ENCODE measurements at regions not wholly inside any gene's neighbourhood (a gene's known extent, or its start where the extent isn't known, plus 50 kb on each side); places are given as distances from the start of the nearest gene placed in this dataset.
"Not testable (repeated sequence)": the region's sequence is repeated elsewhere in the genome, so short reads cannot be mapped to it uniquely, and the experiment has no call there.

- in situ Hi-C loops (cut with HindIII; ENCODE audit: low sequenced_read_pairs) = no loop called here
These were observed 346.5 kb downstream of the BCL11B start for GRCh38 chr14:98925354-98926040.

DNA sequence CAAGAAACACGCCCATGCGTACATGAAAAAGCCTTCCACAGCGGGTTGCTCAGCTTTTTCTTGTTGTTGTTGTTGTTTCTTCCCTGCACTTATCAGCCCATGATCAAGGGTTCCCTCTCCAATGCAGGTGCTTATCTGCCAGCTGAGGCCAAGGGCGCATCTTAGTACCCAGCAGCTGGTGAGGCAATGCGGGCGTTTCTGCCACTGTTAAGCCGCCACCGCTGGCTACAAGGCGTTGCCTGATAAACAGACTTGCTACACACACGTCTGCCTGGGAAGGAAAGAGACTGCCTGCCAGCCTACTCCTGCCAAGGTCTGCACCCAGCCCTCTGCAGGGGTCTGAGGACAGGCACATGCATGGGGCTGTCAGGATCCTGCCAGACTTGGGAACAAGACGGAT lies 345.9 kb downstream of the BCL11B start:
- in situ Hi-C loops (cut with HindIII; ENCODE audit: low sequenced_read_pairs) = no loop called here

DNA sequence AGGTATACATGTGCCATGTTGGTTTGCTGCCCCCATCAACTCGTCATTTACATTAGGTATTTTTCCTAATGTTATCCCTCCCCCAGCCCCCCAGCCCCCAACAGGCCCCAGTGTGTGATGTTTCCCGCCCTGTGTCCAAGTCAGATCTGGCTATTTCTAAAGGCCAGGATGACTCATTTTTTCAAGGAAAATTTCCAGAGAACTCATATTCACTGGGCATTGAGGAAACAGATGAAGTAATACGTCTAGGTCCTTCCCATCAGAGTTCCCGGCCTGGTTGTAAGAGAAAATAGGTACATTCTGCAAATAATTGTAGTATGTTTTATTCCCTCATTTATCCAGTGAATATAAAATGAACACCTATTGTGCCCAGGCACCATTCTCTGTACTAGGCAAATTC lies 345.2 kb downstream of the BCL11B start:
- in situ Hi-C loops (cut with HindIII; ENCODE audit: low sequenced_read_pairs) = no loop called here

DNA sequence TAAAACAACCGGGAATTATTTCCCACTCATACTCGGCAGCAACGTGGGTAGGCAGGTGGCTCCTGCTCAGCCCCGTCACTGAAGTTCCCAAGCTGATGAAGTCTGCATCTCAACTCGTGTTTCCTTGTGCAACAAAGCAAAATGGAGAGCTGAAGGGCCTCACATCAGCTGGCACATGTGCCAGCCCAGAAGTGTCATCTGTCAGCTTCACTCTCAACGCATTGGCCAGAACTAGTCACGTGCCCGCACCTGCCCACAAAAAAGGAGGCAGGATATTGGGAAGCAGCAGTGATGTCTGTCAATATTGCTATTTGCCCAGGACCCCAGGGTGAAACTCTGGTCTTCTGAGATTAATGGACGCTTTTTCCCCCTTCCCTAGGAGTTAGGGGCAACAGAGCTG lies 344.0 kb downstream of the BCL11B start:
- in situ Hi-C loops (cut with HindIII; ENCODE audit: low sequenced_read_pairs) = no loop called here

DNA sequence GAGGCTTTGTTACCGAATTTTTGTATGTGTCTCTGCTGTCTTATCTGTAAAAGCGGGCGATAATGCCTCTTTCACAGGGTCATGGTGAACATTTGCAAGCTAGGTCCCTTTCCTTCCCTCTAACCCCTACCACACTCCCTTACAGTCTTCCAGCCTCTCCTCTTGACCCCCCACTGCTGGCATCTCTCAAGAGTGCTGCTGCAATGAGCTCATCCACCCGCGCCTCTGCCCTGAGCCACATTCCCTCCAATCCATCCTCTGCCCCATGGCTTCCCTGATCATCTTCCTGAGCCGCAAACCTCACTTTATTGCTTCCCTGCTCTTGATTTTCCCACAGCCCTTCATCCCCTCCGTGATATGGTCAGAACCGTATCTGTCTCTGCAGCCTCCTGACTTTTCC lies 343.6 kb downstream of the BCL11B start:
- in situ Hi-C loops (cut with HindIII; ENCODE audit: low sequenced_read_pairs) = no loop called here

GRCh38 chr14:98931126-98931525 lies 340.9 kb downstream of the BCL11B start:
- in situ Hi-C loops (cut with HindIII; ENCODE audit: low sequenced_read_pairs) = no loop called here

GRCh38 chr14:98931911-98932310 lies 340.1 kb downstream of the BCL11B start:
- in situ Hi-C loops (cut with HindIII; ENCODE audit: low sequenced_read_pairs) = no loop called here

- in situ Hi-C loops (cut with HindIII; ENCODE audit: low sequenced_read_pairs) = no loop called here
These were observed 339.3 kb downstream of the BCL11B start for GRCh38 chr14:98932431-98933325.

GRCh38 chr14:98934569-98934968 lies 337.4 kb downstream of the BCL11B start:
- in situ Hi-C loops (cut with HindIII; ENCODE audit: low sequenced_read_pairs) = not testable (repeated sequence)

- in situ Hi-C loops (cut with HindIII; ENCODE audit: low sequenced_read_pairs) = no loop called here
These were observed 336.1 kb downstream of the BCL11B start for GRCh38 chr14:98935921-98936320.

DNA sequence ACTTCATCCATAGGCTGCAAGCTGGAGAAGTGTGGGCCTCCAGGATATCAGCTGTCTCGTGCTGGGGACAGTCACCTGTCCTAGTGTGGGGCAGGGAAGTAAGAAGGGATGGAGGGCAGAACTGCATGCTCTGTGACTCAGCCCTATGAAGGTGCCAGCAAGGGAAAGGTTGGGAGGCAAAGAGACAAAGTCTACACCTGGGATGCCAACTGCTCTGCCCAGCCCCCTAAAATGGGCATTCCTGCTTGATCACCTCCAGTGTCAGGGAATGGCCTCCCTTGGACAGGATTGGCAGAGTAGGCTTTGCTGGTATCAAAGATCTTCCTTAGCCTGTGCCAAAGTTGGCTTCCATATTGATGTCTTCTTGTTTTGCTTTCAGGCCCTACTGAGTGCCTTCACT lies 335.0 kb downstream of the BCL11B start:
- in situ Hi-C loops (cut with HindIII; ENCODE audit: low sequenced_read_pairs) = no loop called here

- in situ Hi-C loops (cut with HindIII; ENCODE audit: low sequenced_read_pairs) = no loop called here
These were observed 334.1 kb downstream of the BCL11B start for GRCh38 chr14:98937712-98938505.

DNA sequence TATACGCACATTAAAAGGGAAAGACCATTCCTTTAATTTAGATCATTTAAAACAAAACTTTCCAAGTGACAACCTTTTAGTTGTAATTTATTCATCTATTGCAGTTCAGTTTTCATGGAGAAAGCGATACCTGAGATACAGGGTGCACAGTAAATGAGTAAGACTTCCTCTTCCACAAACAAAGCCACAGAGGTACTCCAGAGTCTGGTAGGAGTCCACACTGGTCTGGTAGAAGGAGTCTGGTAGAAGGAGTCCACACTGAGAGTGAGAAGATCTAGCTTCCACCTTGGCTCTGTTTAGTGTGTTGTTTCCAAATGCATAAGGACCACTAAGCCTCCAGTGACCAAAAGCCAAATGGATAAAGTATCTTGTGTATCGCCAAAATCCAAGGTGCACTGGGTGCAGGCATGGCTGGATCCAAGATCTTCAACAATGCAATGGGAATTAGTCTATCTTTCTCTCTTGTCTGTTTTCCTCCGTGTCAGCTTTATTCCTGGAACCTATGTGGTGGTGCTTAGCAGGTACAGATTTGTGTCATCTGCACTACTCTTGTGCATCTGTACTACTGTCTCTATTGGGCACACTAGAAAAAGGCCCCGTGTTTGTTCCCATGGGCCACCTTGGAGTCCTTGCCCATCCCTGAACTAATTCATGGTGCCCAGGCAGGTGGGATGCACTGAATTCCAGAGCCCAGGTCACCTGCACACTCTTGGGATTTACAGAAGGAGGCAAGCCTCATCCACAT lies 331.1 kb downstream of the BCL11B start:
- in situ Hi-C loops (cut with HindIII; ENCODE audit: low sequenced_read_pairs) = no loop called here

DNA sequence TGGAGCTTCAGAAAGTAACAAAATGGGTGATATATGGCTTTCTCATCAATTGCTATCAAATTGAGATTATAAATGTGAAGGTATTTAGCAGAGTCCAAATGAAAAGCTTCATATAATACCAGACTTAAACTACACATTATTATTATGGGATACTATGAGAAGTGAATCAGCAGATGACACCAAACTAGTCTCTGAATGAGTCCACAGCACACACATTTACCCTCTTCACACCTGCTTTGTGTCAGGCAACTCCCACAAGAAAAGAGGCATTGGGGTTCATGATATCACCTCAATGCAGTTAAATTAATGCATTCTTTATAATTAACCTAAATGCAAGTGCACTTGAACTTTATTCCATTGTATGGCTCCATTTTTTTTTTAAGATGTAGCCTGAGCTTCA lies 330.5 kb downstream of the BCL11B start:
- in situ Hi-C loops (cut with HindIII; ENCODE audit: low sequenced_read_pairs) = no loop called here

DNA sequence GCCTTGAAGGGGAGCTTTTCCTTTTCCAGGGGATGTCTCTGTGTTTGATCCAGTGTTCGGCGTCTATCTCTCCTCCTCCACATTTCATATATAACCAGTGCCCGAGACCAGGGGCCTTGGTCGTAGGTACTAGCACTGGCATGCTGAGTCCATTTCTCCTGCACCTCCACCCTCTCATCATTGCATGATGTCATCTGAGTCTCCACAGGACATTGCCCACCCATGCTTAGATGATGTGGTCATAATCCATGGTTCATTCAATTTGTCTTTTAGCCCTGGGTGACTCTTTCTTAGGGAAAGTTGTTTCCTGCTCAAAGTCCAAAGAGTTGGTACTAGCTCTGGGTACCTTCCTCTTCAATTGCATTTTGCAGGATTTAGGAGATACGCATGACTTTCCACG lies 328.1 kb downstream of the BCL11B start:
- in situ Hi-C loops (cut with HindIII; ENCODE audit: low sequenced_read_pairs) = no loop called here

DNA sequence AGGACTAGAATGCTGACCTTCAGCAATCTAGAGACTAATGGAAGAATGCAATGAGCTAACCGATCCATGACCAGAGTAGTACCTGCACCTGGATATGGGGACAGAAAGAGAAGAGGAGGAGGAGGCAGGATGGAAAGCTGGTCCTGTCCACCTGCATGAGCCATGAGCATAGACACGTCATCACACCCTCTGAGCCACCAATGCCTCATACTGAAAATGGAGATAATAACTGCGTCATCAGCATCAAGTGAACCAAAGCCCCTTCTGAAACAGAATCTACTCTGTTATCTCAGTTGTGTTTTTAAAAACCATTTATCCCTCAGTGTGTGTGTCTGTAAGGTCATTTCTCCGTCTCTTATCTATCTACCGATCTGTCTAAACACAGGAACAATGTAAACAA lies 327.0 kb downstream of the BCL11B start:
- in situ Hi-C loops (cut with HindIII; ENCODE audit: low sequenced_read_pairs) = no loop called here

DNA sequence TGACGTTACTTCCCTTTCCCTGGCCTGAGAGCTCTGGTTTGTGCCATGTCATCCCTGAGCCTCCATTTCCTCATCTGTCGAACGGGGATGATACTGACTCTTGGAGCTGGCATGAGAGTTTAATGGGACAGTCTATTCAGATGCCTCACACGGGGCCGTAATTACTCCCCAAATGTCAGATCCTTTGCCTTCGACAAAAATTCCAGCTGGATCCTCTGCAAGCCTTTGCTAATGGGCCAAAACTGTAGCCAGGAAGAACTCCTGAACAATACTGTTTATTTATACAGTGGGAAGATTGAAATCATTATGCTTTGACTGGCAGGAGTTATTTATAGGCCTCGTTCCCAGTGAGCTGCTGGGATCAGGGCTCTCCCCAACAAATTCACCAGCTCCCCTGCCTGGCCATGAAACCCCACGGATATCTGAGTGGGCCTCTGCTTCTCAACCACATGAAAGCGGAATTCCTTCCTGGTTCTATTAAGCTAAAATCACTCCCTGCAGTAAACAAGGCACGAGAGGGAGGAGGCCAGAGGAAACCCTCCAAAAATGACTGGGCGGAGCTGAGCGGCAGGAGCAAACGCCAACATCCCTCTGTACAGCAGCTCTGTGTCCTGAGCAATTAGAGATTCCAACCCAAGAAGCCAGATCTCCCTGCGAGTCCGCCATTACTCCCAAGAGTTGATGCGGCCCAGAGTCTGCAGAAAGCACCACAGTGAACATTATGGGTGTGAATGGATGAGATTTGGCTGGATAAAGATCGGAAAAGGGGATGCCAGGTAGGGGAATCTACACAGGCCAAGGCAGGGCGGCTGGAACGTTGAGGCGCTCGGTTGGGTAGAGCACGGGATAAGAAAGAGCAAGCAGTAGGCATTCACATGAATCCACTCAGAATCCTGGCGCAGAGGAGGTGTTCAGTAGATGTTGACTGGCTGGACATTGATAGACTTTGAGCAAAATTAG lies 326.1 kb downstream of the BCL11B start:
- in situ Hi-C loops (cut with HindIII; ENCODE audit: low sequenced_read_pairs) = no loop called here

- in situ Hi-C loops (cut with HindIII; ENCODE audit: low sequenced_read_pairs) = no loop called here
These were observed 325.1 kb downstream of the BCL11B start for GRCh38 chr14:98946940-98947339.

GRCh38 chr14:98947911-98948595 lies 323.9 kb downstream of the BCL11B start:
- in situ Hi-C loops (cut with HindIII; ENCODE audit: low sequenced_read_pairs) = no loop called here
